ENCODE measurements at regions not wholly inside any gene's neighbourhood (a gene's known extent, or its start where the extent isn't known, plus 50 kb on each side); places are given as distances from the start of the nearest gene placed in this dataset.
"Not testable (repeated sequence)": the region's sequence is repeated elsewhere in the genome, so short reads cannot be mapped to it uniquely, and the experiment has no call there.

DNA sequence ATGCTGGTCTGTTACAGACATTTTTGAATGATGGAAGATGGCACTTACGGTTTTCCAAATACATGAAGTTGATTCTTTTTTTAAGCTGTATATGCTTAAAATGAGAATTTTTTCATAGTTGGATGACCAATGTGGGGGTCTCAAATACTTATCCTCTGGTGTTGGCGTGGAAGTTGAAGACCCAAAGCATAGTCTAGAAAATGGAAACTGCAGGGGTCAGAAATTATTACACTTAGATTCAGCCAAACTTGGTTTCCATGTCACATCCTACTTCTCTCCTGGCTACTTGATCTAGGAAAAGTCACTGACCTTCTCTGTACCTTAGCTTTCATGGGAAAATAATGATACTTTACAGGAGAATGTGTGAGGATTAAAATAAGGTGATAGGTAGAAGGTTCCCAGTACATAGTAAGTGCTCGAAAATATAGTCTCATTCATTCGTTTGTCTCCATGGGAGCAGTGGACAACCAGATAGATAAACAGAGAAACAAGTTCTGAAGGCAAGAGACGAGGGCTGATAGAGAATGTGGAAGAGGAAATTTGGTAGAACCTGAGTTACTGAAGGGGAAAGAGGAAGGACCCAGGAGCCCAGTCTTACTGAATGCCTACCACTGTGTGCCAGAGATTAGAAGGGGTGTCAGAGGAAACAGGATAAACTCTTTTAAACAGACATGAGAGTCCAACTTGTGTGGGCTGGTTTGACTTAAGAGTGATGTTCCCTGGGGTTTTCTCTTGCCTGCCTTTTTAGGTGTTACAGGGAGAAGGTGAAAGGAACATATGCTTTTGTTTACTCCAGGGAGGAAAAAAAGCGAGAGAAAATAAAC is 560.3 kb upstream of the KLF4 start:
- H3K4me3 Mint-ChIP-seq (ENCODE audit: unreplicated experiment): no peak overlapping the region
- H3K9me3 Mint-ChIP-seq (ENCODE audit: unreplicated experiment): peaks cover 3% of the 10 kb centered on the region
- no peak for DNase-seq (ENCODE audit: extremely low spot score, unreplicated experiment)
- peak overlapping the region; percentile 92 for H3K27ac Mint-ChIP-seq (ENCODE audit: unreplicated experiment)
- H3K27me3 Mint-ChIP-seq (ENCODE audit: unreplicated experiment): no peaks in the 10 kb centered on the region
- no peak for TF ChIP-seq CTCF (IDR thresholded peaks at IDR 0.05)
- H3K36me3 Mint-ChIP-seq (ENCODE audit: unreplicated experiment): no peaks in the 10 kb centered on the region
- H3K4me1 Mint-ChIP-seq (ENCODE audit: unreplicated experiment): peaks cover 42% of the 10 kb centered on the region

DNA sequence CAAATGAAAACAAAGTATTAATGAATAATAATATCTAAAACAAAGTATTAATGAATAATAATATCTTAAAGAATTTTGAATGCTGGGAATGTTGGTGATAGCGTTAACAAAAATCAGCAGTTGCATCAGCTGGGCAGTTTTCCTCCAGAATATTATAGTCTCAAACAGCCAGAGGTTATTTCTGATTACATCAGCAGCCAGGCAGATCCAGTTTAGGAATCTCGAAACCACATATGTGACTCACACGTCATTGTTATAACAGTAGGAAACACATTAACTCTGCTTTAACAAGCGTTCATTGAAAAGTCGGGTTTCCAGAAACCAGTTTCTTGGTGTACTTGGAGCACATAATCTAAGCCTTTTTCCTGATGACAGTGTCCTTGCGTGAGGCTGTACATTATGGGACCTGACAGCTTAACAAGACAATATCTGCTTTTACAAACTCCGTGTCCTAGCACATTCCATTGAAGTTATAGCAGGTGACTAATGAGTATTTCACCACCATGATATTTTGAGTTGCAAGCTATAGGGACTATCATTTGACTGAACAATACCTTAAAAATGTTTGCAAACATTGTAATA is 559.5 kb upstream of the KLF4 start:
- DNase-seq (ENCODE audit: extremely low spot score, unreplicated experiment): no peak
- H3K27me3 Mint-ChIP-seq (ENCODE audit: unreplicated experiment): no peaks in the 10 kb centered on the region
- peaks cover 7% of the 10 kb centered on the region for H3K9me3 Mint-ChIP-seq (ENCODE audit: unreplicated experiment)
- H3K4me3 Mint-ChIP-seq (ENCODE audit: unreplicated experiment): no peak overlapping the region
- H3K36me3 Mint-ChIP-seq (ENCODE audit: unreplicated experiment): no peaks in the 10 kb centered on the region
- TF ChIP-seq CTCF (IDR thresholded peaks at IDR 0.05): no peak
- peak overlapping the region; percentile 92 for H3K27ac Mint-ChIP-seq (ENCODE audit: unreplicated experiment)
- peaks cover 37% of the 10 kb centered on the region for H3K4me1 Mint-ChIP-seq (ENCODE audit: unreplicated experiment)

DNA sequence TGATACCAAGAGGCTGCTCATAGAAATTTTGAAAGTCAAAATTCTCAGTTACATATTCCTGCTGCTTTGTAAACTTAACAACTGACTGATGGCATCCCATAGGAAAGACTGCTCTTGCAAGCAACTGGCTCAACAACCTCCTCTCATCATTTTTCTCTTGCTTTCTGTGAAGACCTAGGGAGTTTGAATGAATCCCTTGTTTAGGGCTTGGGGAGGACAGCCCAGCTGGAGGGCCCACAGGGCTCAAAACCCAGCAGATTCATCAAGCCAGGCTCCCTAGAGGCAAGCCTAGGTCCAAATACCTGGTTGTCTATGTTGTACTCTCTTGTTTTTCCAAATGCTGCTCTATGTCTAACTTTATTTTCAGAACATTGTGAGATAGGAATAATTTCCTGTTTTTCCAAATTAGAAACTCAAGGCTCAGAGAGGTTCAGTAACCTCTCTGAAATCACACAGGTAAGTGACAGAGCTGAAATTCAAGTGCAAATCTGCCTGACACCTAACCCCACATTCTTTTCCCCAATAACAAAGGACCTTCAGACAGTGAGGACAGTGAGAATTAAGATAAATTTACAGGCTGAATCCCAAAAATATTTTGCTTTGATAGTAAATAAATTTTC is 558.9 kb upstream of the KLF4 start:
- no peak overlapping the region for H3K4me3 Mint-ChIP-seq (ENCODE audit: unreplicated experiment)
- H3K9me3 Mint-ChIP-seq (ENCODE audit: unreplicated experiment): peaks cover 12% of the 10 kb centered on the region
- DNase-seq (ENCODE audit: extremely low spot score, unreplicated experiment): no peak
- H3K36me3 Mint-ChIP-seq (ENCODE audit: unreplicated experiment): peaks cover 2% of the 10 kb centered on the region
- no peaks in the 10 kb centered on the region for H3K27me3 Mint-ChIP-seq (ENCODE audit: unreplicated experiment)
- TF ChIP-seq CTCF (IDR thresholded peaks at IDR 0.05): no peak
- peak overlapping the region; percentile 92 for H3K27ac Mint-ChIP-seq (ENCODE audit: unreplicated experiment)
- peaks cover 31% of the 10 kb centered on the region for H3K4me1 Mint-ChIP-seq (ENCODE audit: unreplicated experiment)

GRCh38 chr9:108047777-108048176 is 558.2 kb upstream of the KLF4 start:
- Mint-ChIP-seq H3K4me1 (ENCODE audit: unreplicated experiment) (peaks cover 25% of the 10 kb centered on the region), H3K9me3 (ENCODE audit: unreplicated experiment) (peaks cover 15% of the 10 kb centered on the region)
- not testable (repeated sequence) for DNase-seq (ENCODE audit: extremely low spot score, unreplicated experiment); H3K4me3 Mint-ChIP-seq (ENCODE audit: unreplicated experiment); H3K27me3 Mint-ChIP-seq (ENCODE audit: unreplicated experiment); H3K36me3 Mint-ChIP-seq (ENCODE audit: unreplicated experiment); H3K27ac Mint-ChIP-seq (ENCODE audit: unreplicated experiment)

- Mint-ChIP-seq H3K9me3 (ENCODE audit: unreplicated experiment) (peaks cover 17% of the 10 kb centered on the region), H3K27ac (ENCODE audit: unreplicated experiment) (peak overlapping the region; percentile 51), H3K4me3 (ENCODE audit: unreplicated experiment) (no peak overlapping the region), H3K4me1 (ENCODE audit: unreplicated experiment) (peaks cover 25% of the 10 kb centered on the region), H3K27me3 (ENCODE audit: unreplicated experiment) (no peaks in the 10 kb centered on the region), H3K36me3 (ENCODE audit: unreplicated experiment) (peaks cover 6% of the 10 kb centered on the region)
- no peak for DNase-seq (ENCODE audit: extremely low spot score, unreplicated experiment)
- TF ChIP-seq CTCF (IDR thresholded peaks at IDR 0.05): no peak
These were observed 557.7 kb upstream of the KLF4 start for GRCh38 chr9:108047264-108047663.

All from osteocyte (in vitro differentiated cells).